Activated CD4-positive, alpha-beta memory T cell treated with anti-CD3 and anti-CD28 coated beads, Interleukin-2, amount 10 ng/mL, durations not matched to agents 7 days and 5 days (primary cell): ENCODE measurements at regions not wholly inside any gene's neighbourhood (a gene's known extent, or its start where the extent isn't known, plus 50 kb on each side); places are given as distances from the start of the nearest gene placed in this dataset.

Experiments
- CTCF ChIA-PET: fragments of 350-600 bp; sonication (Branson Sonifier 250); formaldehyde crosslinking; loops from one replicate; lab custom pipeline; 2021; ENCODE audit warnings: antibody characterized with exemption, inconsistent platforms; lab: Charles Lee
- POLR2A ChIA-PET: fragments of 350-600 bp; sonication (Branson Sonifier 250); formaldehyde crosslinking; loops from one replicate; lab custom pipeline; 2021; ENCODE audit warnings: antibody characterized with exemption; lab: Charles Lee
- DNase-seq: peaks from one replicate; pipeline ENCODE4 v3.0.0-alpha.2; 2020
- H3K27ac Mint-ChIP-seq: one replicate; pipeline ENCODE4 v1.8.0; 2021; ENCODE audit warnings: mild to moderate bottlenecking, mixed read lengths
- H3K27me3 Mint-ChIP-seq: one replicate; pipeline ENCODE4 v1.8.0; 2021; ENCODE audit warnings: mixed read lengths
- H3K36me3 Mint-ChIP-seq: one replicate; pipeline ENCODE4 v1.8.0; 2021; ENCODE audit warnings: low read depth, mixed read lengths
- H3K4me1 Mint-ChIP-seq: one replicate; pipeline ENCODE4 v1.8.0; 2021; ENCODE audit warnings: mixed read lengths
- H3K4me3 Mint-ChIP-seq: one replicate; pipeline ENCODE4 v1.8.0; 2021; ENCODE audit warnings: mild to moderate bottlenecking, mixed read lengths
- H3K9me3 Mint-ChIP-seq: one replicate; pipeline ENCODE4 v1.8.0; 2021; ENCODE audit warnings: mixed read lengths

DNA sequence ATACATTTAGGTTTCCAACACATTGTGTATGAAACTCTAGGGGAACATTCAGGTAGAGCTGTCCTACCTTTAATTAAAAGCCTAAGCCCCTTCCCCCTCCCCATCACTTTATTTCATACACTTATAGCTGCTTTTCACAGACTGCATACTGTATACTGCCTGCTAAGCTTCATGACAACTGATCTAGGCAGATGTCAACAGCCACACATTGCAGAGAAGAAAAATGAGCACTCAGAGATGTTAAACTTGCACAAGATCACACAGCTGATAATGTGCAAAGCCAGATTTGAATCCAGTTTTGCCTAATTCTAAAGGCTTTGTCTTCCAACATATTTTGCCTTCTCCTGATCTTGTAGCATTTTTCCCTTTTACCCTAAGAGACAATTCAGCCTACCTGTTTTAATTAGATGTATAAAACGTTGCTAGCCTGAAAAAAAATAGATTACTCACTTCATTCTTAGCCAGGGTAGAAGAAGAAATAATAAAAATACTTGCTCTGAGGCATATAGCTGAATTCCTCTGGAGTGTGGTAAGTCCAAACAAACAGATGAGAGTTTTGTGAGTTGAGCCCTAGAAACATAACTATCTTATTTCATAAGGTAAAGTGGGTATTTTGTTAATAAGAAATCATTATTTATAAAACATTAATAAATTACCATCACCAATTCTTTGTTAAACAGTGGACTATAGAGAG, 56.9 kb upstream of the CAST start:
- no peak overlapping the region for H3K27ac Mint-ChIP-seq
- no peaks in the 10 kb centered on the region for H3K9me3 Mint-ChIP-seq
- CTCF ChIA-PET, result interaction anchor here (1.0 to 6.0 kb wide), 3 partner anchors 9 to 260 kb away, joined by 3 to 35 read pairs (median 4); no protein-coding TSS in a partner anchor
- no peaks in the 10 kb centered on the region for H3K4me1 Mint-ChIP-seq
- no peak for DNase-seq
- H3K27me3 Mint-ChIP-seq, result peaks cover 24% of the 10 kb centered on the region
- POLR2A ChIA-PET, result no interaction called here
- H3K36me3 Mint-ChIP-seq, result no peaks in the 10 kb centered on the region
- H3K4me3 Mint-ChIP-seq, result no peak overlapping the region

DNA sequence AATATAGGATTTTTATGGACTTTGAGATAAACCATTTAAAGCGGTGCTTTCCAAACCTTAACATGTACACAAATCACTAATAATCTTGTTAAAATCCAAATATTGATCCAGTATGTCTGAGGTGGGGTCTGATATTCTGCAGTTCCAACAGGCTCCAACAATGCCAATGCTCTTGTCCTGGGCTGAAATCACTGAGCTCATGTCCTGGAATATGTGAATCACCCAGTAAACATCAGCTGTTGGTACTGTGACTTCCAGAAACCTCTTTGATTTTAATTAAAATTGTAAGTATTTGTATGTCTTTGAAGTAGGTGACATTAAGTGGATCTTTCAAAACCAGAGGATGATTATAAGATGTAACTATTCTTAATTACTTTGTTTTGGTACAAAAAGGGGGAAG, 52.8 kb upstream of the CAST start:
- Mint-ChIP-seq H3K27ac (no peak overlapping the region), H3K27me3 (peaks cover 44% of the 10 kb centered on the region), H3K4me3 (no peak overlapping the region), H3K36me3 (no peaks in the 10 kb centered on the region), H3K4me1 (peaks cover 4% of the 10 kb centered on the region), H3K9me3 (no peaks in the 10 kb centered on the region)
- ChIA-PET POLR2A (interaction anchor here (1.4 kb wide), 1 partner anchor 13 kb away, joined by 4 read pairs; no protein-coding TSS in a partner anchor), CTCF (no interaction called here)
- no peak for DNase-seq

DNA sequence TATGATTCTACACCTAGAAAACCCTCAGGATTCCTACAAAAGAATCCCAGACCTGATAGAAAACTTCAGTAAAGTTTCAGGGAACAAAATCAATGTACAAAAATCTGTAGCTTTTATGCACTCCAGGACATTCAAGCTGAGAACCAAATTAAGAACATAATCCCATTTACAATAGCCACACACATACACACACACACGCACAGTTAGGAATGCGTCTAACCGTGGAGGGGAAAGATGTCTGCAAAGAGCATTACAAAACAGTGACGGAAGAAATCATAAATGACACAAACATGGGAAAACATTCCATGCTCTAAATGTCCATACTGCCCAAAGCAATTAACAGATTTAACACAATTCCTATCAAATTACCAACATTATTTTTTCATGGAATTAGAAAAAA, 51.4 kb upstream of the CAST start:
- Mint-ChIP-seq H3K36me3 (no peaks in the 10 kb centered on the region), H3K27ac (no peak overlapping the region), H3K9me3 (no peaks in the 10 kb centered on the region), H3K27me3 (peaks cover 44% of the 10 kb centered on the region), H3K4me3 (no peak overlapping the region), H3K4me1 (peaks cover 7% of the 10 kb centered on the region)
- ChIA-PET POLR2A (interaction anchor here (1.4 kb wide), 1 partner anchor 12 kb away, joined by 4 read pairs; no protein-coding TSS in a partner anchor), CTCF (no interaction called here)
- no peak for DNase-seq

DNA sequence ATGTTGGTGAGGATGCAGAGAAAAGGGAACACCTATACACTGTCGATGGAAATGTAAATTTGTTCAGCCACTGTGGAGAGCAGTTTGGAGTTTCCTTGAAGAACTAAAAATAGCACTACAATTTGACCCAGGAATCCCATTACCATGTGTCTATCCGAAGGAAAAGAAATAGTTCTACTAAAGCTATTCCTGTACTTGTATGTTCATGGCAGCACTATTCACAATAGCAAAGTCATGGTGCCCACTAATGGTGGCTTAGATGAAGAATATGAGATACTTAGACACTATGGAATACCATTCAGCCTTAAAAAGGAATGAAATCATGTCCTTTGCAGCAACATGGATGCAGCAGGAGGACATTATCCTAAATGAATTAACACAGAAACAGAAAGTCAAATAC, 50.2 kb upstream of the CAST start:
- ChIA-PET POLR2A (interaction anchor here (0.9 kb wide), 1 partner anchor 51 kb away, joined by 3 read pairs; no protein-coding TSS in a partner anchor), CTCF (interaction anchor here (0.9 to 5.5 kb wide), 3 partner anchors 9 to 141 kb away, joined by 3 to 35 read pairs (median 31); no protein-coding TSS in a partner anchor)
- no peaks in the 10 kb centered on the region for H3K9me3 Mint-ChIP-seq
- no peak overlapping the region for H3K4me3 Mint-ChIP-seq
- H3K27me3 Mint-ChIP-seq, result peaks cover 44% of the 10 kb centered on the region
- H3K27ac Mint-ChIP-seq, result no peak overlapping the region
- no peaks in the 10 kb centered on the region for H3K36me3 Mint-ChIP-seq
- no peak for DNase-seq
- H3K4me1 Mint-ChIP-seq, result peaks cover 7% of the 10 kb centered on the region
